PC-3 (cell line): ENCODE measurements at regions not wholly inside any gene's neighbourhood (a gene's known extent, or its start where the extent isn't known, plus 50 kb on each side); places are given as distances from the start of the nearest gene placed in this dataset.

ENCODE experiments used
- ATAC-seq: fragments of 200-7000 bp; cut with Tn5 transposase; 2 replicates; pipeline ENCODE4 v1.9.1; 2020; ENCODE audit warnings: mild to moderate bottlenecking, moderate library complexity
- BruUV-seq: library from RNA; stranded (reverse); fragments of 400-500 nt; replicated peaks from 2 replicates; lab custom pipeline; 2021; lab: Mats Ljungman, UMichigan
- CTCF ChIA-PET: fragments of 300-600 bp; sonication (Branson Sonifier 250); formaldehyde crosslinking; loops from one replicate; lab custom pipeline; 2022; ENCODE audit warnings: antibody characterized with exemption; lab: Charles Lee
- POLR2A ChIA-PET: fragments of 300-600 bp; sonication (Branson Sonifier 250); formaldehyde crosslinking; loops from one replicate; lab custom pipeline; 2022; ENCODE audit warnings: antibody characterized with exemption; ENCODE audit not compliant: unreplicated experiment; lab: Charles Lee
- DNase-seq: peaks from one replicate; pipeline ENCODE4 v3.0.0-alpha.2; 2015
- H2AFZ ChIP-seq: fragments of 300-600 bp; sonication (generic); 2 replicates; pipeline ENCODE4 v1.6.0; 2016; ENCODE audit warnings: antibody characterized with exemption, low read length
- H3F3A ChIP-seq: fragments of 300-600 bp; sonication (generic); one replicate; pipeline ENCODE4 v1.6.0; 2017; ENCODE audit warnings: antibody characterized with exemption, low read length, control low read depth, mild to moderate bottlenecking; ENCODE audit not compliant: unreplicated experiment
- H3K27ac ChIP-seq: fragments of 300-600 bp; sonication (generic); 2 replicates; pipeline ENCODE4 v1.5.1; 2016; ENCODE audit warnings: mild to moderate bottlenecking, low read length
- H3K27me3 ChIP-seq: fragments of 300-600 bp; sonication (generic); 2 replicates; pipeline ENCODE4 v1.6.1; 2016; ENCODE audit warnings: low read length, mixed read lengths
- H3K36me3 ChIP-seq: fragments of 300-600 bp; sonication (generic); 2 replicates; pipeline ENCODE4 v1.6.1; 2016; ENCODE audit warnings: low read depth, mixed run types, low read length, mixed read lengths
- H3K4me1 ChIP-seq: fragments of 300-600 bp; sonication (generic); 2 replicates; pipeline ENCODE4 v1.5.1; 2016; ENCODE audit warnings: low read length; ENCODE audit not compliant: insufficient read depth
- H3K4me2 ChIP-seq: fragments of 300-600 bp; sonication (generic); 2 replicates; pipeline ENCODE4 v1.6.0; 2016; ENCODE audit warnings: low read length
- H3K4me3 ChIP-seq: fragments of 300-600 bp; sonication (generic); 2 replicates; pipeline ENCODE4 v1.5.1; 2016; ENCODE audit warnings: mild to moderate bottlenecking, low read length, mixed read lengths
- H3K79me2 ChIP-seq: fragments of 300-600 bp; sonication (generic); 2 replicates; pipeline ENCODE4 v1.6.1; 2017; ENCODE audit warnings: low read length, mixed read lengths
- H3K9ac ChIP-seq: fragments of 300-600 bp; sonication (generic); 2 replicates; pipeline ENCODE4 v1.6.0; 2016; ENCODE audit warnings: mild to moderate bottlenecking, low read length
- H3K9me2 ChIP-seq: fragments of 300-600 bp; sonication (generic); replicated peaks from 2 replicates; pipeline ENCODE4 v1.6.1; 2016; ENCODE audit warnings: mixed run types, low read length, mixed read lengths
- H3K9me3 ChIP-seq: fragments of 300-600 bp; sonication (generic); 2 replicates; pipeline ENCODE4 v1.6.1; 2016; ENCODE audit warnings: low read length, mixed read lengths
- H4K20me1 ChIP-seq: fragments of 300-600 bp; sonication (generic); 2 replicates; pipeline ENCODE4 v1.6.1; 2016; ENCODE audit warnings: low read length, mixed read lengths
- CTCF ChIP-seq: fragments of 300-600 bp; sonication (generic); conservative IDR thresholded peaks from 2 replicates; pipeline ENCODE4 v1.5.1; 2017; ENCODE audit warnings: antibody characterized with exemption, low read depth, mild to moderate bottlenecking, low read length
- EZH2 ChIP-seq: fragments of 300-600 bp; sonication (generic); IDR thresholded peaks from one replicate; pipeline ENCODE4 v1.6.1; 2017; ENCODE audit warnings: antibody characterized with exemption, mild to moderate bottlenecking, low read length; ENCODE audit not compliant: unreplicated experiment
- EZH2phosphoT487 ChIP-seq: fragments of 300-600 bp; sonication (generic); IDR thresholded peaks from 2 replicates; pipeline ENCODE4 v1.6.1; 2018; ENCODE audit warnings: mild to moderate bottlenecking, antibody characterized with exemption, low read length, borderline replicate concordance
- intact Hi-C: fragments of 100-400 bp; cut with micrococcal nuclease; formaldehyde crosslinking; loops from 2 replicates; pipeline ENCODE4 v1.9.0; 2023

DNA sequence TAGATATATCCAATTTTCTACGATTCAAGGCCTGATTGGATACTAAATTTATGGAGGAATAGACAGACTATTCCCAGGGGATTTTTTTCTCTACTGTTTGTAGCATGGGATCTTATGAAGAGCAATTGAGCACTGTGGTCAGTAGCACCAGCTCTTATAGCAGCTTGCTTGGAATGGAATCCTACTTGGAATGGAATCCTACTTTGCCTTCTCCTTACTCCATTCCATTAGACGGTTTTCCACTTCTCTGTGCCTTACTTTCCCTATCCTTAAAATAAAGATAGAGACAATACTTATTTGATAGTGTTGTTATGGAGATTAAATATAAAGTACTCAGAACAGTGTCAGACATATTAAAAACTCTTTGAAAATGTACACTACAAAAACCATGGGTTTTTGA, 133.5 kb downstream of the BTC start:
- Histone ChIP-seq H3K9ac (peak overlapping the region; percentile 89), H3K9me2 (no peaks in the 10 kb centered on the region), H3K4me2 (peak overlapping the region; percentile 38), H3K79me2 (peaks cover 8% of the 10 kb centered on the region; the same call in 1 of the 2 replicates), H3F3A (peaks cover 19% of the 10 kb centered on the region), H3K27me3 (no peaks in the 10 kb centered on the region), H3K9me3 (no peaks in the 10 kb centered on the region), H3K4me3 (no peak overlapping the region), H3K36me3 (no peaks in the 10 kb centered on the region), H3K27ac (peak overlapping the region; percentile 99), H3K4me1 (peaks cover 78% of the 10 kb centered on the region), H2AFZ (no peak overlapping the region), H4K20me1 (no peaks in the 10 kb centered on the region)
- ATAC-seq = no peak
- DNase-seq = no peak
- CTCF ChIA-PET = interaction anchor here (0.6 kb wide), 1 partner anchor 33 kb away, joined by 3 read pairs; no protein-coding TSS in a partner anchor
- no TSS peak for BruUV-seq
- TF ChIP-seq EZH2 = no peak
- TF ChIP-seq EZH2phosphoT487 = no peak
- no peak for TF ChIP-seq CTCF
- intact Hi-C loops = loop anchor here (1.0 kb wide), 1 partner anchor 37 kb away; no protein-coding TSS in a partner anchor
- POLR2A ChIA-PET = interaction anchor here (0.8 kb wide), 1 partner anchor 882 kb away, joined by 4 read pairs; no protein-coding TSS in a partner anchor

GRCh38 chr4:74661427-74662201, 132.7 kb downstream of the BTC start:
- DNase-seq = peak; percentile 91
- H3K9me3 ChIP-seq = no peaks in the 10 kb centered on the region
- peak overlapping the region; percentile 38 for H3K4me2 ChIP-seq

More at GRCh38 chr4:74661427-74662201, 132.7 kb downstream of the BTC start:
- H3K36me3 ChIP-seq = no peaks in the 10 kb centered on the region
- H3K79me2 ChIP-seq = peaks cover 2% of the 10 kb centered on the region; the same call in 1 of the 2 replicates
- no peaks in the 10 kb centered on the region for H4K20me1 ChIP-seq
- no peak for TF ChIP-seq EZH2
- no peak for TF ChIP-seq EZH2phosphoT487
- TF ChIP-seq CTCF = no peak
- H3K4me3 ChIP-seq = no peak overlapping the region
- peak overlapping the region; percentile 99 for H3K27ac ChIP-seq
- ChIA-PET CTCF (interaction anchor here (0.6 kb wide), 1 partner anchor 34 kb away, joined by 3 read pairs; no protein-coding TSS in a partner anchor), POLR2A (interaction anchor here (0.6 to 0.8 kb wide), 2 partner anchors 211 to 881 kb away, joined by 3 to 4 read pairs; no protein-coding TSS in a partner anchor)
- peak overlapping the region; percentile 89 for H3K9ac ChIP-seq
- intact Hi-C loops = no loop called here
- no peaks in the 10 kb centered on the region for H3K27me3 ChIP-seq
- H2AFZ ChIP-seq = 0 out of 2 replicates have a peak overlapping the region, but pooled peaks have one; percentile 4
- peak; percentile 51 for ATAC-seq
- BruUV-seq = no TSS peak
- no peaks in the 10 kb centered on the region for H3K9me2 ChIP-seq
- peaks cover 19% of the 10 kb centered on the region for H3F3A ChIP-seq
- H3K4me1 ChIP-seq = peaks cover 78% of the 10 kb centered on the region
